Trophoblast cell (in vitro differentiated cells and primary cell): ENCODE measurements at regions not wholly inside any gene's neighbourhood (a gene's known extent, or its start where the extent isn't known, plus 50 kb on each side); places are given as distances from the start of the nearest gene placed in this dataset.

Experiments
- DNase-seq, 2 donors: peaks; one replicate each; pipeline ENCODE4 v3.0.0-alpha.2; 2016
- H2AFZ ChIP-seq: 2 replicates; pipeline ENCODE4 v1.6.1; 2013; ENCODE audit warnings: low read length, moderate library complexity, mild to moderate bottlenecking; ENCODE audit not compliant: insufficient read depth, poor library complexity
- H2AK5ac ChIP-seq: 2 replicates; pipeline ENCODE4 v1.6.1; 2013; ENCODE audit warnings: mild to moderate bottlenecking, low read length
- H2BK120ac ChIP-seq: 2 replicates; pipeline ENCODE4 v1.6.1; 2013; ENCODE audit warnings: low read length, mild to moderate bottlenecking, moderate library complexity; ENCODE audit not compliant: insufficient read depth, poor library complexity
- H2BK12ac ChIP-seq: 2 replicates; pipeline ENCODE4 v1.6.1; 2013; ENCODE audit warnings: mild to moderate bottlenecking, low read length, moderate library complexity
- H2BK5ac ChIP-seq: 2 replicates; pipeline ENCODE4 v1.6.1; 2013; ENCODE audit warnings: low read length, low read depth, moderate library complexity, mild to moderate bottlenecking; ENCODE audit not compliant: poor library complexity
- H3K14ac ChIP-seq: 2 replicates; pipeline ENCODE4 v1.6.1; 2013; ENCODE audit warnings: mild to moderate bottlenecking, low read length
- H3K18ac ChIP-seq: 2 replicates; pipeline ENCODE4 v1.6.1; 2013; ENCODE audit warnings: mild to moderate bottlenecking, low read length
- H3K23ac ChIP-seq: 2 replicates; pipeline ENCODE4 v1.6.1; 2013; ENCODE audit warnings: low read length
- H3K27ac ChIP-seq: 2 replicates; pipeline ENCODE4 v1.5.1; 2013; ENCODE audit warnings: low read depth, mild to moderate bottlenecking, inconsistent platforms, low read length, moderate library complexity
- H3K27me3 ChIP-seq: 2 replicates; pipeline ENCODE4 v1.6.1; 2013; ENCODE audit warnings: inconsistent platforms, mild to moderate bottlenecking, low read length, moderate library complexity; ENCODE audit not compliant: insufficient read depth
- H3K36me3 ChIP-seq, 2 experiments: 1 replicate in 1 of 2; 2 replicates in 1 of 2; pipeline ENCODE4 v1.6.1; 2013; ENCODE audit warnings: low read length in 2 of 2, mild to moderate bottlenecking in 2 of 2, moderate library complexity in 1 of 2; ENCODE audit not compliant: insufficient read depth in 2 of 2, control insufficient read depth in 1 of 2
- H3K4ac ChIP-seq: 2 replicates; pipeline ENCODE4 v1.6.1; 2013; ENCODE audit warnings: low read depth, mild to moderate bottlenecking, low read length, moderate library complexity
- H3K4me1 ChIP-seq, 2 experiments: 1 replicate in 1 of 2; 2 replicates in 1 of 2; pipeline ENCODE4 v1.6.1; 2013; ENCODE audit warnings: low read length in 2 of 2, mild to moderate bottlenecking in 2 of 2, moderate library complexity in 1 of 2; ENCODE audit not compliant: insufficient read depth in 2 of 2, control insufficient read depth in 1 of 2
- H3K4me2 ChIP-seq: 2 replicates; pipeline ENCODE4 v1.6.1; 2013; ENCODE audit warnings: inconsistent platforms, mild to moderate bottlenecking, low read length, moderate library complexity
- H3K4me3 ChIP-seq: 2 replicates; pipeline ENCODE4 v1.5.1; 2013; ENCODE audit warnings: mild to moderate bottlenecking, low read depth, low read length, inconsistent platforms
- H3K79me1 ChIP-seq: one replicate; pipeline ENCODE4 v1.6.1; 2013; ENCODE audit warnings: low read length
- H3K79me2 ChIP-seq: 2 replicates; pipeline ENCODE4 v1.6.1; 2013; ENCODE audit warnings: low read length, mild to moderate bottlenecking; ENCODE audit not compliant: control insufficient read depth, insufficient read depth, poor library complexity
- H3K9ac ChIP-seq: 2 replicates; pipeline ENCODE4 v1.6.1; 2013; ENCODE audit warnings: mild to moderate bottlenecking, low read length
- H3K9me3 ChIP-seq: 2 replicates; pipeline ENCODE4 v1.6.1; 2013; ENCODE audit warnings: low read depth, mild to moderate bottlenecking, control low read depth, inconsistent platforms, low read length; ENCODE audit not compliant: insufficient read depth
- H4K12ac ChIP-seq: 2 replicates; pipeline ENCODE4 v1.6.1; 2013; ENCODE audit warnings: low read depth, mild to moderate bottlenecking, low read length, moderate library complexity
- H4K8ac ChIP-seq: 2 replicates; pipeline ENCODE4 v1.6.1; 2013; ENCODE audit warnings: low read depth, mild to moderate bottlenecking, low read length, moderate library complexity
- H4K91ac ChIP-seq: one replicate; pipeline ENCODE4 v1.6.1; 2013; ENCODE audit warnings: low read depth, mild to moderate bottlenecking, low read length, moderate library complexity
- WGBS: extraction: QIAGEN DNeasy Blood & Tissue Kit; methylation state at CpG from one replicate; pipeline ENCODE4 v1.1.7; 2013; ENCODE audit warnings: missing lambda C conversion rate; ENCODE audit not compliant: insufficient read length, insufficient coverage; ENCODE audit errors: extremely low coverage; 5-methylcytosine and 5-hydroxymethylcytosine counted together

GRCh38 chr20:54295686-54296085 lies 87.8 kb downstream of the PFDN4 start:
- Histone ChIP-seq H3K79me2 (no peaks in the 10 kb centered on the region), H3K4ac (no peak overlapping the region), H3K23ac (no peak overlapping the region), H3K36me3 (no peaks in the 10 kb centered on the region), H4K91ac (no peak overlapping the region), H4K12ac (no peak overlapping the region), H3K9me3 (no peaks in the 10 kb centered on the region), H3K14ac (no peak overlapping the region), H2BK120ac (no peak overlapping the region), H2BK5ac (no peak overlapping the region), H3K27me3 (no peaks in the 10 kb centered on the region), H3K79me1 (no peaks in the 10 kb centered on the region), H2AFZ (no peak overlapping the region), H2BK12ac (no peak overlapping the region), H3K9ac (no peak overlapping the region), H3K4me2 (no peak overlapping the region), H2AK5ac (no peak overlapping the region), H3K4me3 (no peak overlapping the region), H4K8ac (no peak overlapping the region), H3K27ac (no peak overlapping the region), H3K4me1 (peaks cover 0 to 3% of the 10 kb centered on the region in 2 experiments), H3K18ac (no peak overlapping the region)
- no CpG with 5 or more reads among the region's 1 CpG for WGBS
- DNase-seq: no peak

- WGBS: no CpG with 5 or more reads among the region's 7 CpGs
- Histone ChIP-seq H3K79me1 (no peaks in the 10 kb centered on the region), H3K14ac (no peak overlapping the region), H4K91ac (no peak overlapping the region), H3K27ac (no peak overlapping the region), H2AFZ (no peak overlapping the region), H4K8ac (no peak overlapping the region), H3K79me2 (no peaks in the 10 kb centered on the region), H3K9me3 (peaks cover 1% of the 10 kb centered on the region), H3K4me3 (no peak overlapping the region), H2BK12ac (no peak overlapping the region), H3K4ac (no peak overlapping the region), H3K36me3 (no peaks in the 10 kb centered on the region), H4K12ac (no peak overlapping the region), H2AK5ac (no peak overlapping the region), H3K27me3 (no peaks in the 10 kb centered on the region), H3K23ac (no peak overlapping the region), H3K9ac (no peak overlapping the region), H3K4me1 (peaks cover 0 to 3% of the 10 kb centered on the region in 2 experiments), H2BK120ac (no peak overlapping the region), H2BK5ac (no peak overlapping the region), H3K18ac (no peak overlapping the region), H3K4me2 (no peak overlapping the region)
- no peak for DNase-seq
These were observed 97.5 kb downstream of the PFDN4 start for GRCh38 chr20:54305421-54305820.

- WGBS: no CpG with 5 or more reads among the region's 6 CpGs
- Histone ChIP-seq H2BK12ac (no peak overlapping the region), H3K36me3 (no peaks in the 10 kb centered on the region), H3K4me3 (no peak overlapping the region), H4K91ac (no peak overlapping the region), H3K79me1 (no peaks in the 10 kb centered on the region), H2AFZ (no peak overlapping the region), H3K9me3 (peaks cover 1% of the 10 kb centered on the region), H3K27me3 (no peaks in the 10 kb centered on the region), H2BK5ac (no peak overlapping the region), H3K4me2 (no peak overlapping the region), H2BK120ac (no peak overlapping the region), H3K27ac (no peak overlapping the region), H3K4ac (no peak overlapping the region), H3K4me1 (peaks cover 0 to 3% of the 10 kb centered on the region in 2 experiments), H3K9ac (no peak overlapping the region), H3K23ac (no peak overlapping the region), H3K14ac (no peak overlapping the region), H4K8ac (no peak overlapping the region), H3K79me2 (no peaks in the 10 kb centered on the region), H3K18ac (no peak overlapping the region), H4K12ac (no peak overlapping the region), H2AK5ac (no peak overlapping the region)
- no peak for DNase-seq
These were observed 99.3 kb downstream of the PFDN4 start for GRCh38 chr20:54306985-54307710.

GRCh38 chr20:54308804-54309203 lies 100.9 kb downstream of the PFDN4 start:
- no peak overlapping the region for H3K27ac ChIP-seq
- H3K79me1 ChIP-seq: no peaks in the 10 kb centered on the region
- peaks cover 0 to 3% of the 10 kb centered on the region in 2 experiments for H3K4me1 ChIP-seq
- H3K36me3 ChIP-seq: no peaks in the 10 kb centered on the region
- no peak overlapping the region for H2BK5ac ChIP-seq
- H3K14ac ChIP-seq: no peak overlapping the region
- H3K79me2 ChIP-seq: no peaks in the 10 kb centered on the region
- H4K8ac ChIP-seq: no peak overlapping the region
- H2BK120ac ChIP-seq: no peak overlapping the region
- no peaks in the 10 kb centered on the region for H3K27me3 ChIP-seq
- no peak overlapping the region for H3K9ac ChIP-seq
- no peak overlapping the region for H3K4ac ChIP-seq
- H3K18ac ChIP-seq: no peak overlapping the region
- H2AK5ac ChIP-seq: no peak overlapping the region
- no peak overlapping the region for H3K4me2 ChIP-seq
- H2AFZ ChIP-seq: no peak overlapping the region
- H4K91ac ChIP-seq: no peak overlapping the region
- peaks cover 1% of the 10 kb centered on the region for H3K9me3 ChIP-seq
- H3K23ac ChIP-seq: no peak overlapping the region
- H3K4me3 ChIP-seq: no peak overlapping the region
- no peak overlapping the region for H2BK12ac ChIP-seq
- no peak overlapping the region for H4K12ac ChIP-seq
- WGBS: no CpG with 5 or more reads among the region's 4 CpGs
- DNase-seq: no peak
